ENCODE measurements at regions not wholly inside any gene's neighbourhood (a gene's known extent, or its start where the extent isn't known, plus 50 kb on each side); places are given as distances from the start of the nearest gene placed in this dataset.

- H3K27ac ChIP-seq (ENCODE audit: low read length): no peak overlapping the region
- no peak overlapping the region for H3K9ac ChIP-seq (ENCODE audit: low read length)
- H3F3A ChIP-seq (ENCODE audit: insufficient read depth, low read length, poor library complexity, severe bottlenecking): no peaks in the 10 kb centered on the region
- H3K36me3 ChIP-seq (ENCODE audit: insufficient read depth, low read length): no peaks in the 10 kb centered on the region
- no peaks in the 10 kb centered on the region for H4K20me1 ChIP-seq (ENCODE audit: insufficient read depth)
- no peak overlapping the region for H2AFZ ChIP-seq (ENCODE audit: low read depth, low read length)
- no peak overlapping the region for H3K4me2 ChIP-seq (ENCODE audit: low read length)
- H3K9me2 ChIP-seq (ENCODE audit: insufficient read depth, low read length): no peaks in the 10 kb centered on the region
- no peaks in the 10 kb centered on the region for H3K27me3 ChIP-seq (ENCODE audit: insufficient read depth, low read depth, low read length)
- H3K4me3 ChIP-seq (ENCODE audit: low read length): no peak overlapping the region
- H3K79me2 ChIP-seq (replicated peaks; ENCODE audit: insufficient read depth, low read length): no peaks in the 10 kb centered on the region
- H3K9me3 ChIP-seq (ENCODE audit: low read length): no peaks in the 10 kb centered on the region
- TF ChIP-seq EP300 (conservative IDR thresholded peaks at IDR 0.05; ENCODE audit: poor library complexity, severe bottlenecking): no peak
- TF ChIP-seq RAD21 (conservative IDR thresholded peaks at IDR 0.05): no peak
- TF ChIP-seq TAF1 (IDR thresholded peaks at IDR 0.05; ENCODE audit: low read depth): no peak
- no peak for TF ChIP-seq MXI1 (conservative IDR thresholded peaks at IDR 0.05; ENCODE audit: poor library complexity, severe bottlenecking)
- TF ChIP-seq SMC3 (conservative IDR thresholded peaks at IDR 0.05; ENCODE audit: poor library complexity): no peak
- no peak for TF ChIP-seq EZH2 (IDR thresholded peaks at IDR 0.05; ENCODE audit: borderline replicate concordance, insufficient read depth, low read length, poor library complexity, severe bottlenecking)
- TF ChIP-seq REST (IDR thresholded peaks at IDR 0.05; ENCODE audit: borderline replicate concordance): no peak
- no peak for TF ChIP-seq POLR2AphosphoS5 (IDR thresholded peaks at IDR 0.05)
- TF ChIP-seq, protein P1, sequence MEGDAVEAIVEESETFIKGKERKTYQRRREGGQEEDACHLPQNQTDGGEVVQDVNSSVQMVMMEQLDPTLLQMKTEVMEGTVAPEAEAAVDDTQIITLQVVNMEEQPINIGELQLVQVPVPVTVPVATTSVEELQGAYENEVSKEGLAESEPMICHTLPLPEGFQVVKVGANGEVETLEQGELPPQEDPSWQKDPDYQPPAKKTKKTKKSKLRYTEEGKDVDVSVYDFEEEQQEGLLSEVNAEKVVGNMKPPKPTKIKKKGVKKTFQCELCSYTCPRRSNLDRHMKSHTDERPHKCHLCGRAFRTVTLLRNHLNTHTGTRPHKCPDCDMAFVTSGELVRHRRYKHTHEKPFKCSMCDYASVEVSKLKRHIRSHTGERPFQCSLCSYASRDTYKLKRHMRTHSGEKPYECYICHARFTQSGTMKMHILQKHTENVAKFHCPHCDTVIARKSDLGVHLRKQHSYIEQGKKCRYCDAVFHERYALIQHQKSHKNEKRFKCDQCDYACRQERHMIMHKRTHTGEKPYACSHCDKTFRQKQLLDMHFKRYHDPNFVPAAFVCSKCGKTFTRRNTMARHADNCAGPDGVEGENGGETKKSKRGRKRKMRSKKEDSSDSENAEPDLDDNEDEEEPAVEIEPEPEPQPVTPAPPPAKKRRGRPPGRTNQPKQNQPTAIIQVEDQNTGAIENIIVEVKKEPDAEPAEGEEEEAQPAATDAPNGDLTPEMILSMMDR (IDR thresholded peaks at IDR 0.05; ENCODE audit: poor library complexity, severe bottlenecking): no peak
These were observed 88.5 kb upstream of the RPL38 start for GRCh38 chr17:74114881-74115470.

DNA sequence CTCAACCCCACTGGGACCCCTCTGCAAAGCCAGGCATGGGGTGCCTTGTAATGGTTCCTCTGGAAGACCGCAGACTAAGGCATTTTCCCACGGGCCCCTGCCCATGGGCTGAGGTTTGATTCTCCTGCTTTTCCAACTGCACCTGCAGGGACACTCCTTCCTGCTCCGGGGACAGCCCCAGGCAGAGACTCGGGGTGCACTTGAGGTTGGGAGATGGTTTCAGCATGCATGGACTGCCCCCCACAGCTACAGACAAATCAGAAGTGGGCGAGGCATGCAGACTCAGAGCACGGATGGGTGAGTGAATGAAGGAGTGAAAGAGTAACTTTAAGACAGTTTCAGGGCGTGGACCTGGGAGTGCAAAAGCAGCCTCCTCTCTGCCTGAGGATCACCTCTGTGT, 87.9 kb upstream of the RPL38 start:
- Histone ChIP-seq H3K4me3 (ENCODE audit: low read length) (no peak overlapping the region), H3K79me2 (replicated peaks; ENCODE audit: insufficient read depth, low read length) (no peaks in the 10 kb centered on the region), H3K27ac (ENCODE audit: low read length) (no peak overlapping the region), H3K36me3 (ENCODE audit: insufficient read depth, low read length) (no peaks in the 10 kb centered on the region), H3K4me2 (ENCODE audit: low read length) (no peak overlapping the region), H2AFZ (ENCODE audit: low read depth, low read length) (no peak overlapping the region), H3K9ac (ENCODE audit: low read length) (no peak overlapping the region), H3K27me3 (ENCODE audit: insufficient read depth, low read depth, low read length) (no peaks in the 10 kb centered on the region), H3F3A (ENCODE audit: insufficient read depth, low read length, poor library complexity, severe bottlenecking) (no peaks in the 10 kb centered on the region), H4K20me1 (ENCODE audit: insufficient read depth) (no peaks in the 10 kb centered on the region), H3K9me2 (ENCODE audit: insufficient read depth, low read length) (no peaks in the 10 kb centered on the region), H3K9me3 (ENCODE audit: low read length) (no peaks in the 10 kb centered on the region)
- TF ChIP-seq TAF1 (IDR thresholded peaks at IDR 0.05; ENCODE audit: low read depth): no peak
- no peak for TF ChIP-seq EZH2 (IDR thresholded peaks at IDR 0.05; ENCODE audit: borderline replicate concordance, insufficient read depth, low read length, poor library complexity, severe bottlenecking)
- no peak for TF ChIP-seq REST (IDR thresholded peaks at IDR 0.05; ENCODE audit: borderline replicate concordance)
- TF ChIP-seq MXI1 (conservative IDR thresholded peaks at IDR 0.05; ENCODE audit: poor library complexity, severe bottlenecking): no peak
- TF ChIP-seq, protein P1 (IDR thresholded peaks at IDR 0.05; ENCODE audit: poor library complexity, severe bottlenecking): no peak
- no peak for TF ChIP-seq RAD21 (conservative IDR thresholded peaks at IDR 0.05)
- no peak for TF ChIP-seq POLR2AphosphoS5 (IDR thresholded peaks at IDR 0.05)
- no peak for TF ChIP-seq EP300 (conservative IDR thresholded peaks at IDR 0.05; ENCODE audit: poor library complexity, severe bottlenecking)

Measured in neural cell (in vitro differentiated cells).